ENCODE measurements at regions not wholly inside any gene's neighbourhood (a gene's known extent, or its start where the extent isn't known, plus 50 kb on each side); places are given as distances from the start of the nearest gene placed in this dataset.

- no peak for TF ChIP-seq CTCF (IDR thresholded peaks at IDR 0.05; ENCODE audit: low read depth, low read length, missing control alignments)
- DNase-seq (ENCODE audit: extremely low read depth, low read depth), result no peak
- no peak overlapping the region for H3K4me3 ChIP-seq (replicated peaks; ENCODE audit: low read depth, low read length)
Measured at GRCh38 chr6:166778046-166778445, 151.0 kb upstream of the RPS6KA2 start.

- DNase-seq (ENCODE audit: extremely low read depth, low read depth), result no peak
Measured at GRCh38 chr6:166777096-166777630, 150.1 kb upstream of the RPS6KA2 start.

GRCh38 chr6:166776571-166776970, 149.5 kb upstream of the RPS6KA2 start:
- no peak for TF ChIP-seq CTCF (IDR thresholded peaks at IDR 0.05; ENCODE audit: low read depth, low read length, missing control alignments)
- H3K4me3 ChIP-seq (replicated peaks; ENCODE audit: low read depth, low read length), result no peak overlapping the region
- DNase-seq (ENCODE audit: extremely low read depth, low read depth), result no peak

More at GRCh38 chr6:166777096-166777630, 150.1 kb upstream of the RPS6KA2 start:
- no peak overlapping the region for H3K4me3 ChIP-seq (replicated peaks; ENCODE audit: low read depth, low read length)
- TF ChIP-seq CTCF (IDR thresholded peaks at IDR 0.05; ENCODE audit: low read depth, low read length, missing control alignments), result no peak

GRCh38 chr6:166775923-166776220, 148.8 kb upstream of the RPS6KA2 start:
- no peak for TF ChIP-seq CTCF (IDR thresholded peaks at IDR 0.05; ENCODE audit: low read depth, low read length, missing control alignments)
- no peak overlapping the region for H3K4me3 ChIP-seq (replicated peaks; ENCODE audit: low read depth, low read length)
- DNase-seq (ENCODE audit: extremely low read depth, low read depth), result no peak

- peak; percentile 30 for DNase-seq (ENCODE audit: extremely low read depth, low read depth)
- H3K4me3 ChIP-seq (replicated peaks; ENCODE audit: low read depth, low read length), result no peak overlapping the region
- peak; percentile 87 for TF ChIP-seq CTCF (IDR thresholded peaks at IDR 0.05; ENCODE audit: low read depth, low read length, missing control alignments)
Measured at GRCh38 chr6:166775180-166775922, 148.3 kb upstream of the RPS6KA2 start.

GRCh38 chr6:166774770-166775169, 147.7 kb upstream of the RPS6KA2 start:
- no peak overlapping the region for H3K4me3 ChIP-seq (replicated peaks; ENCODE audit: low read depth, low read length)
- no peak for DNase-seq (ENCODE audit: extremely low read depth, low read depth)
- TF ChIP-seq CTCF (IDR thresholded peaks at IDR 0.05; ENCODE audit: low read depth, low read length, missing control alignments), result no peak

GRCh38 chr6:166774292-166774691, 147.2 kb upstream of the RPS6KA2 start:
- no peak for DNase-seq (ENCODE audit: extremely low read depth, low read depth)
- no peak for TF ChIP-seq CTCF (IDR thresholded peaks at IDR 0.05; ENCODE audit: low read depth, low read length, missing control alignments)
- H3K4me3 ChIP-seq (replicated peaks; ENCODE audit: low read depth, low read length), result no peak overlapping the region
